Posterior vena cava (tissue), 2 donors: ENCODE measurements at regions not wholly inside any gene's neighbourhood (a gene's known extent, or its start where the extent isn't known, plus 50 kb on each side); places are given as distances from the start of the nearest gene placed in this dataset.

Experiments used
- DNase-seq: peaks from one replicate; pipeline ENCODE4 v3.0.0-alpha.2; 2020; ENCODE audit warnings: low spot score
- intact Hi-C, 2 donors: fragments of 100-400 bp; cut with DNase I; formaldehyde crosslinking; loops; one replicate each; pipeline versions ENCODE4 v1.14.1 to v1.14.2; 2022 to 2023
- donor health status: DM: yes; HTN: yes; CAD: no.
- donor health status: DM: yes; HTN: yes; CAD: no.

DNA sequence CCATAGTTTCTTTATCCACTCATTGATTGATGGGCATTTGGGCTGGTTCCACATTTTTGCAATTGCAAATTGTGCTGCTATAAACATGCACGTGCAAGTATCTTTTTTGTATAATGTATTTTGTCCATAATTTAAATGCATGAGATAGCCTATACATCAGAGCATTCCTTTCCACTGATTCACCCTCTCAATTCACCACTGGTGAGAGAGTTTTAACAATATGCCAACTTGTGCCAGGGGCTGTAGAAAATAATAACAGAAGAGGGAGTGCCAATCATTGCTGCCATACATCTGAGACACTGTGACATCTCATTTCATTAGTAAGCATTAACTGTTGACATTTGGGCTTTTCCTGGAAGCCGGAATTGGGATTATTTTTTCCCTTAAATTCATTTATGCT is 125.1 kb downstream of the RAP2A start:
- no peak for DNase-seq
- intact Hi-C loops = no loop called here

DNA sequence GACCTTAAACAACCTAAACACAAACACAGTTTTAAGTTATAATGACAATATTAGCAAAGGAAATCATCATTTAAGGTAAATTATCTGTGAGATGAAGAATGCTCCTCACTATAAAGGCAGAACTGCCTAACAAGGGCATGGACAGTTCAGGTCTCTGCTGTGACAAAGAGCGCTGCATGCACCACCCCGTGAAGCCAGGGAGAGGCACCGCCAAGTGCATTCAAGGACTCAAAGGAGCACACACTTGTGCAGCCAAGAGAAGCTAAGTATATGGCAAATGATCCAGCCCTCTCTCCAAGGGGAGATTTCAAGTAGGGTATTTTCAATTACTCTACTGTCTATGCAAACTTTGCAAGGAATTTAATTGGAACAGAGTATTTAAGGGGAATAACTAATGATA is 126.0 kb downstream of the RAP2A start:
- intact Hi-C loops = no loop called here
- DNase-seq = no peak

DNA sequence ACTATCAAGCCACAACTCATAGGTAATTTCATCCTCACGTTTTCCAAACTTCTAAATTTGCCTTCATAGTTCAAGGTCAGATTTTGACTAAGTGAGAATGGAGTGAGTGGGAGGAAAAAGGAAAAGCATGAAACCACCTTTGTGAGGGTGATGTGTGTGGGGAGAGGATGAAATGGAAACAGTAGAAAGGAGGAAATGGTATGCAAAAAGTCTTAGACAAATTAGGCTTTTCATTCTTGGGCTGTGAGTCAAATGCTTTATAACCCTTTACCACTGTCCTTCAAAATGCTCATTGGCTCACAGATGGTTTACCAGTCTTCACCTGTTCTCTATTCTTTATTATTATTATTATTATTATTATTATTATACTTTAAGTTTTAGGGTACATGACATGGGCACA is 127.2 kb downstream of the RAP2A start:
- intact Hi-C loops = no loop called here
- DNase-seq = no peak

DNA sequence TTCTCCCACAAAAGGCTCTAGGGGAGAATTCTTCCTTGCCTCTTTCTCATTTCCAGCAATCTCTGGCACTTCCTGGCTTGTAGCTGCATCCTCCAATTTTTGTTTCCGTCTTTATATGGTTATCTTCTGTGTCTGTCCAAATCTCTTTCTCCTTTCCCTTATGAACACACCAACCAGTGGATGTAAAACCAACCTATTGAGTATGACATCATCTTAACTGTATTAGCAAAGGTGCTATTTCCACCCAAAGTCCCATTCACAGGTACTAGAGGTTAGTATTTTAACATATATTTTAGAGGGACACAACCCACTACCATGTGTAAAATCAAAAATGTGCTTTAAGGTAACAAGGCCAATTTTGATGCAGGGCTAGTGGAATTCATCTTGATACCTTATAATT is 129.0 kb downstream of the RAP2A start:
- no peak for DNase-seq
- intact Hi-C loops = no loop called here

DNA sequence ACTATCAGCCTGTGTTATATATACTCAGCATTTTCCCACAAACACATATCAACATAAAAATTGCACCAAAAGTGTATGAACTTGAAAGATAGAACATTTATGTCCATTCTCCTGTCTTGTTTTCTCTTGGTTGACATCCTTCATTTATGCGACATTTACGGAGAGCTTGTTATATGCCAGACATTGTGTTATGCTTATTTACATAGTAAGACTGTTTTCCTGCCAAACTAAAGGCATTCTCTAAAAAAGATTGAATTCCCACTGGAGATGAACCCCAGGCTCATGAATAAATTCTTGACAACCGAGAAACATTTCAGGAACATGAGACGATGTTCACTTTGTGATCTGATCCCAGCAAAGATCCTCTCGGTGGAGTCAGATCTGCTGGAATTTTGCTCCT is 131.0 kb downstream of the RAP2A start:
- DNase-seq = no peak
- intact Hi-C loops = no loop called here

DNA sequence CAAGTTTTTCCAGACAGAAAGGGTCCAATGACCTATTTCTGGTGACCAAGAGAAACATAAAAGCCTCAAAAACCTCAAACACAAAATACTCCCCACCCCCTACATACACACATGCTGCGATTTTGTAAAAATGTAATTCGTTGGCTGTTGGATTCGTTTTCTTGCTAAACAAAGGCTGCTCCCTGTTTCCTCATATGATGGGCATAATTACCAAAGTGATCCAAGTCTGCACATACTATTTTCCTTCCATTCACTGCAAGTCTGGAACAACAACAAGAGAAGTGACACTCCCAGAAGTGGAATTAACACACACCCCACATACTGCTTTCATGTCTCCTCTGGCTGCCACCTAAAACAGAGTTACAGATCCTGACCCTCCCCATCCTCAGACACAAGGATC is 131.9 kb downstream of the RAP2A start:
- DNase-seq = no peak
- intact Hi-C loops = no loop called here

DNA sequence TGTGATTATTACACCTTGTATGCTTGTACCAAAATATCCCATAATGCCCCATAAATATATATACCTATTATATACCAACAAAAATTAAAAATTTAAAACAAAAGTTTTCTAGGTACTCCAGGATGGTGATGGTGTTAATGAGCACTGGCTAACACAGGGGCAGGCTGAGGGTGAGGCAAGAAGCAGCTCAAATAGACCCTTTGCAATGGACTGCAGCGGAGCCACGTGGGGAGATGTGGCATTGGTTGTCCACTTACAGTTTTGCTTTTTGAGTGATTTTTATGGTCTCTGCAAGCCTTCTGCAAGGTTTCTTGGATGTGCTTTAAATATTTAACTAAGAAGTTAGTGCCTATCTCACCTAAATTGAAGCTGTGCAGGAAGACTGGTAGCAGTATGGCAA is 132.9 kb downstream of the RAP2A start:
- intact Hi-C loops = no loop called here
- no peak for DNase-seq

DNA sequence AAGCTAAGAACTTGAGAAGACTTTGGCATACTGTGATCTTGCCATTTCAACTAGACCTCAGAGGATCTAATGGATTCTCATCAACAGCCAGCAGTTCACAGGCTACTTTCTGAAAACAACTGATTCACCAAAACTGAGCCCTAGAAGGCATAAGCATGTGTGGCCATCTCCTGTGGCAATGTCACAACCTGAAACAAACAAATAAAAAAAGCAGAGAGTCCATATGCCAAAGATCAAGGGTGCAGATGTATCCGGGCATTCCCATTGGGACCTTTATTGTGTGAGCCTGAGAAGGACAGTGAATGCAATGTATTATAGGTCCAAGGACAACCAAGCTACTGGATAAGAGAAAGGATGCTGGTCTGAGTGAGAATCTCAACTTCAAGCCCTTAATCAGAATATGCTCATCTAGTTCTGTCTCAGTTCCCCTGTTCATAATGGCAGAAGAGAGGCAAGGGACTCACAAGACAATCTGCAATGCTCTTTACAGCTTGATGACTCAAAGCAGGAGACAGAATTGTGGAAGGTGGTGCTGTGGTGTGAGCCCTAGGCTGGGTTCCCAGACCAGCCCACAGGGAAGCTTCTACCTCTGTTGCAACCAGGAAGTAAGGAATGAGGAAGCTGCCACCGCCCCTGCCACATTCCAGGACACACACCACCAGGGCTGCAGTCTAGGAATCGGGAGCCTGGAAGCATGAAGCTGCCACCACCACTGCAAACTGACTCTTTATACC is 133.7 kb downstream of the RAP2A start:
- intact Hi-C loops = no loop called here
- DNase-seq = no peak

DNA sequence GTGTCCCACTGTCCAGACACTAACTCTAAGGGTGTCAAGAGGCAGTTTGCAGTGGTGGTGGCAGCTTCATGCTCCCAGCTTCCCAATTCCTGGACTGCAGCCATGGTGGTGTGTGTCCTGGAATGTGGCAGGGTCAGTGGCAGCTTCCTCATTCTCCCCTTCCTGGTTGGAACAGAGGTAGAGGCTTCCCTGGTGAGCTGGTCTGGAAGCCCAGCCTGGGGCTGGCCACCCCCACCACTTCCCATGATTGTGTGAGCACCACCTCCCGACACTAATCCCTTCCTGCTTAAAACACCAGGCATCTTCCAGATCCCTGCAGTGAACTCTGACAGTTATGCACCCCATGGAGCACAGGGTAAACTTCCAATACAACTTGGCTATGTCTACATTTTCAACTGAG is 134.9 kb downstream of the RAP2A start:
- intact Hi-C loops = no loop called here

DNA sequence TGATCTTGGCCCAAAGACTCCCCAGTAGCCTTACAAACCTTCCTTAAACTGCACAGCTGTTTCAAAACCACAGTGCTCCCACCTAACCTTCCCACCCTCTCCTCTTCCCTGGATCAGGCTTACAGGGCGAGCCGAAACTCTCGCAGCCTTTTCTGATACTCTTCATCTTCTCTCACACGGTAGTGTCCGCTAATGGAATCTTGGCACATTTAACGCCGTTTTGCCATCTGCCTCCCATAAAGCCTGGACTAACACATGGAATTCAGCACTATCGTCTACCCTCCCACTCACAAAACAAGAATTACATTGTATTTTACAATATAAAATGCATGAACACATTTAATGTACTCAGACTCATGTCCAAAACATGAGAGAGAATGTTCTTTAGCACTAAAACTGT is 135.9 kb downstream of the RAP2A start:
- intact Hi-C loops = no loop called here
- no peak for DNase-seq

More for the DNA sequence above, 134.9 kb downstream of the RAP2A start:
- no peak for DNase-seq

DNA sequence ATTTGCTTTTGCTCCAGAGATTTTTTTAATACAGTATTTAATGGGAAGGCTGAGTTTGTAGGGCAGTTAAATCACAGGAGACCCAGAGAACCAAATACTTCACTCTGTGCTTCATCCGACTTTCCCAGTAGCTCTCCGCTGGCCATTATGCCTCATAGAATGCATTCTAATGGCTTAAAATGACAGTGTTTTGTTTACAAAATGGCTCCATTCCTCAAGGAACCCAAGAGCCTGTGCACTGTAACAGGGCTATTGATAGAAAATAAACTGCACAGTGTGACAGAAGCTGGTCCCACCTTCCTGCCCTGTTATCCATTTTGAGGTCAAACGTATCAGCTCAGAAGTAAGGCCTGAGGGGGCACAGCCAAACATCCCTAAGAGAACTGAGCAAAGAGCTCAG is 136.5 kb downstream of the RAP2A start:
- DNase-seq = no peak
- intact Hi-C loops = no loop called here

DNA sequence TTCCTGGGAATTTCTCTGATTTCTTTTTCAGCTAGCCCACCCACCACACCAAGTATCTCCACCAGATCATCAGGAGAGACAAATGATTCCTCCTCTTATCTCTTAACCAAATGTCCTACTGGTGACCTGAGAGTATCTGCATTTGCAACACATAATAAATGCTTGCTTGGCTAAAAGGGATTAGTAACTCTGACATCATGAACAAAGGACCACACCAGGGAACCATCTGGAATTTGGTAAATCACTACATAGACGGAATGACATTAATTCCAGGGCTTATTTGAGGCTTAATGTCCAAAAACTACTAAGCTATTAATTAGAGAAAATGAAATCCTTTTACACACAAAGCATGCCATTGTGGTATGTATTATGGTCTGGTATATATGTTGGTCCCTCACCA is 139.0 kb downstream of the RAP2A start:
- intact Hi-C loops = no loop called here
- DNase-seq = no peak

DNA sequence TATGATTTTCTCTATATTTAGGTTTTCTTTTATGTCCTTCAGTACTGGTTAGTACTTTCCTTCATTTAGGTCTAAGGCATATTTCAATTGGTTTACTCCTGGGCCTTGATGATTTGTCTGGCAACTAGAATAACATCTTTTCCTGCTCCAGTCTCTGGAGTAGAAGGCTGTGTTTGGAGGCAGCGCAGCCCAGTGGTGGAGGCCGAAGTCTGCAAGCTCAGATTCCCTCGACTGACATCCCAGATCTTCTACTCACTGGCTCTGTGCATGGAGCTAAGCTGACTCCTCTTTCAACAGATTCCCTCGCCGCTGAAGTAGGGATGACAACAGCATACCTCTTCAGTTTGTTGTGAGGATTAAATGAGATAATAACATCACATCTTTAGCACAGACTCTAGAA is 141.0 kb downstream of the RAP2A start:
- DNase-seq = no peak
- intact Hi-C loops = no loop called here

DNA sequence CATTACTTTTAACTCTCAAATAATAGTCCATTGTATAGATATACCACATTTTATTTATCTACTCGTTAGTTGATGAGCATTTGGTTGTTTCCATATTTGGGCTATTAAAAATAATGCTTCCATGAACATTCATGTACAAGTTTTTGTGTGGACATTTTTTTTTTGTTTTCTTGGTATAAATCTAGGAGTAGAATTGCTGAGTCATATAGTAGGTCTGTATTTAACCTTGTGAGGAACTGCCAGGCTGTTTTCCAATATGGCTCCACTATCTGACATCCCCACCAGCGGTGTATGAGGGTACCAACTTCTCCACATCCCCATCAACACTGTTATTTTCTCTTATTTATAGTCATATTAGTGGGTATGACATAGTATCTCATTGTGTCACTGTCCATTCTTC is 143.1 kb downstream of the RAP2A start:
- intact Hi-C loops = no loop called here
- DNase-seq = no peak

DNA sequence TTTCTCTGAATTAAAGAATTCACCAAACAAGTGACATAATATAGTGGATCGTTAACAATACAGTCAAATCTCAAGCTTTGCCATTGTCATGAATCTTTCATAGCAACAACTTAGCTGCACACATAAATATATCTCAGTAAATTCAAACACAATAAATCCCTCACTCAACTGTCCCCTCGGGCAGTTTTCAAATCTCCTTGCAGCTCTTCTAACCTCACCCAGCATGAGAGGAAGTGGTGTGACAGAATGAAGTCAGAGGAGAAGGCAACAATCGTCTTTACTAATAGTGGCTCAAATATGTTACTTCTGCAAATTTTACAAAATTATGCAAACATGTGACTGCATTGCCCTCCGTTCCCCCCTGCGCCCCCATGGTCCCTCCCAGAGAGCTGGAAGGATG is 148.2 kb downstream of the RAP2A start:
- intact Hi-C loops = no loop called here
- no peak for DNase-seq

DNA sequence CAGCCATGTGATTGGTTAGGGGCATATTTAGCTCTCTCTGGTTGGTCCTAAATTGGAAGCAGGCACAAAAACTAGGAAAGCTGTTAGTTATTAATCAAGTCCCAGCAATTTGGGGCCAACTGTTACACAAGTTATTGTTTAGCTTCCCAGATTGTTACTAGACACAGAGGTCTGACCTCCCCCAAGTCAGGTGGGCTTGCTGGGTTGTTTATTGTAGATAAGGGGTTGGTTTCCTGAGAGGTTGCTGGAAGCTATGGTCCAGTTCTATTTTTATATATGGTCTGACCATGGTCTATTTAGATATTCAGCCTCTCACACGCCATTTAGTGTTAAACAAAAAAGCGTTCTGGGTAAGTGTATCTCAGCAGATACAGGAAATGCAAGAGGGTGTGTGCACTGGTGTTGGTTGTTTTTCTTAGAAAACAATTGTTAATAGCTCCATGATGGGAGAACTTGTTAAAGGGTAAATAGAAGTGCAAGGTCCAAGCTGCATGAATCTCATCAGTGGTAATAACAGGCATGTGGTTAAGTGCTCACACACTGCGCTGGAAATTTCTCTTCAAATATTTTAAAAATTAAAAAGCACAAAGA is 150.0 kb downstream of the RAP2A start:
- no peak for DNase-seq
- intact Hi-C loops = no loop called here

DNA sequence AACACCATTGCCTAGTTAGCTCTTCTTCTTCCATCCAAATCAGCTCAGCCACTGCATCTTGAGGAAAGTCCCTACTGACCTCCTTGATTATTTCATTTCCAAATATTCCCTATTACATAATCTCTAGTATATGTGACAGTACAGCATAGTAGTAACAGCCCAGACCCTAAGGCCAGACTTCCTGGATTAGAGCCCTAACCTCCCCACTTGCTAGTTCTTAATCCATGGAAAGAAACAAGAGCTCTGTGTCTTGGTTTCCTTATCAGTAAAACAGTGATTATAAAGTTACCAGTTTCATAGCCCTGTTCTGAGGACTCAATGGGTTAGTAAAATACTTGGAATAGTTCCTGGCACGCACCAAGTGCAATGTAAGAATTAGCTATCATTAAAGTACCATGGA is 153.0 kb downstream of the RAP2A start:
- intact Hi-C loops = no loop called here
- no peak for DNase-seq

DNA sequence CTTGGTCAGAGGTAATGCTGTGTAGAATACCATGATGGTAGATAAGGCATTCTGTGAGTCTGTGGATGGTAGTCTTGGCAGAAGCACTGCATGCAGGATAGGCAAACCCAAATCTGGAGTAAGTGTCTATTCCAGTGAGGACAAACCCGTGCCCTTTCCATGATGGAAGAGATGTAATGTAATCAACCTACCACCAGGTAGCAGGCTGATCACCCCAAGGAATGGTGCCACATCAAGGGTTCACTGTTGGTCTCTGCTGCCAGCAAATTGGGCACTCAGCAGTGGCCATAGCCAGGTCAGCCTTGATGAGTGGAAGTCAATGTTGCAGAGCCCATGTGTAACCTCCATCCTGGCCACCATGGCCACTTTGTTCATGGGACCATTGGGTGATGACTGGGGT is 155.0 kb downstream of the RAP2A start:
- intact Hi-C loops = no loop called here
- no peak for DNase-seq

DNA sequence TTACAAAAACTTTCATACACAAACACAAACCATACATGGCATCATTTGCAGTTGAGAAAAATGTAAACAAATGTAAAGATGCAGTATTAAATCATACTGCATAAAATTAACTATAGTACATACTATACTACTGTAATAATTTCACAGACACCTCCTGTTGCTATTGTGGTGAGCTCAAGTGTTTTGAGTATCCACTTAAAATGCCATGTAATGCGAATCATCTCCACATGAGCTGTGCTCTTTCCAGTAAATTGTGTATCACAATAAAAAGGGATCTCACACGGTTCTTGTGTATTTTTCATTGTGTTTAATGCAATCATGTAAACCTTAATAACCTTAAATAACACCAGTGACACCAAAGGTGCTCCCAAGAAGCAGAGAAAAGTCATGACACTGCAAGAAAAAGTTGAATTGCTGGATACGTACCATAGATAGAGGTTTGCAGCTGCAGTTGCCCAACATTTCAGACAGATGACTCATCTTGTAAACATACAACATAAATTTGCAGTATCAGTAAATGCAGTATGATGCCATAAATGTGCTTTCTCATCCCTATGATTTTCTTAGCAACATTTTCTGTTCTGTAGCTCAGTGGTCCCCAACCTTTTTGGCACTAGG is 166.6 kb downstream of the RAP2A start:
- intact Hi-C loops = loop anchor here in 1 of 2 donors (10.0 kb wide), 1 partner anchor 356 kb away; no protein-coding TSS in a partner anchor
- no peak for DNase-seq

DNA sequence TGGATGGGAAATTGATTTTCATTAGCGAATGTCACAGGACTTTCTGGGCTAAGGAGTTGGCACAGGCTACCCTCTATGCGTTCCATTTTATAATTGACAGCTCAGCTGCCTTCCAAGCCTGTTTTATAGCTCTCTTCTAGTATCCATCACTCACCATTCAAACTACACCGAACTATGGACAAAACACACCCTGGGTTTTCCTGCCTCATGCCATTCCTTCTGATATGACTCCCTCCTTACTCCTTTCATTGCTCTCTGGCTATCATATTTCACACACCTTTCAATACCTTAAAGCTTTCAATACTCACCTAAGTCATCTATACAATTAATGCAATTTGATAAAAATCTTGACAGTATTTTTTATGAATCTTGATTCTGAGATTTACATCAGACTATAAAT is 181.3 kb downstream of the RAP2A start:
- intact Hi-C loops = no loop called here
- no peak for DNase-seq

DNA sequence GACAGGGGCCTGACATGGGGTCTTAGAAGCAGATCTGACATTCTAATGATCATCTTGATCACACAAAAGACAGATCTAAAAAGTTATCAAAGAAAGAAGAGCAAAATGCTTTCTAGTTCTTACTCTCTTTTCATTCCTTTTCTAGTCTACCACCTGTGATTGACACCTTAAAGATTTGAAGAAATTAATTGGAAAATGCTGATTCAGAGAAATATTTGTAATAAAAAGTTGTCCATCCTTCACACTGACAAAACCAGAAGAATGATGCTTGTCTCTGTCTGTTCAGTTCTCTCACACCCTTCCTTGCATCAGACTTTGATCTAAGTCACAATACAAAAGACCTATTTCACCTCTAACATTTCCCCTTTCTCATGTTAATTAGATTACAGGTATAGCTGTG is 182.4 kb downstream of the RAP2A start:
- intact Hi-C loops = no loop called here
- no peak for DNase-seq
